ENCODE measurements at regions not wholly inside any gene's neighbourhood (a gene's known extent, or its start where the extent isn't known, plus 50 kb on each side); places are given as distances from the start of the nearest gene placed in this dataset.

GRCh38 chr3:180246688-180247195 lies 210.0 kb upstream of the PEX5L start:
- no peak overlapping the region for H3K4me3 ChIP-seq
- no peaks in the 10 kb centered on the region for H3K36me3 ChIP-seq
- H3K27ac ChIP-seq, result no peak overlapping the region
- H3K4me1 ChIP-seq, result no peaks in the 10 kb centered on the region
- no peaks in the 10 kb centered on the region for H3K9me3 ChIP-seq
- WGBS, result 55% methylated on average over 5 of the region's 5 CpGs
- no peak for DNase-seq (ENCODE audit: low spot score in 2 of 2)
- no peaks in the 10 kb centered on the region for H3K27me3 ChIP-seq
- TF ChIP-seq CTCF (IDR thresholded peaks at IDR 0.05) (no peak), EP300 (IDR thresholded peaks at IDR 0.05) (no peak), POLR2AphosphoS5 (IDR thresholded peaks at IDR 0.05) (no peak), POLR2A (IDR thresholded peaks at IDR 0.05) (no peak)

DNA sequence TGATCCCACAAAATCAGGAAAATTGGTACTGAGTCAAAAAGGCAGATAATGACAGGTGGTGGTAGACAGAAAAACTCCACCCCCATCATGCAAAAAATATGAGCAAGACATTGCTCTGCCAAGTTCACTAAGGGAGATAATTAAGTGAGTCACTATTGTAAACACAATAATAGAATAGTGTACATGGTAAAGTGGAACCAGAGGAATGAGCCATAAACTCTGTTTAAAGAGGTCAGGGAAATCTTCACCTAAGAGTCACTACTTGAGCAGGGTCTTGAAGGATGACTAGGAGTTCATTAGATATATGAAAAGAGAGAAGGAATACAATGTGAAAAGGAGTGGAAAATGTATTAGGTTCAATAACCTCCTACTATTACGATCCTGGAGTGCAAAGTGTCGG lies 213.4 kb upstream of the PEX5L start:
- Histone ChIP-seq H3K36me3 (no peaks in the 10 kb centered on the region), H3K4me1 (no peaks in the 10 kb centered on the region), H3K27me3 (no peaks in the 10 kb centered on the region), H3K27ac (no peak overlapping the region), H3K4me3 (no peak overlapping the region), H3K9me3 (no peaks in the 10 kb centered on the region)
- no peak for DNase-seq (ENCODE audit: low spot score in 2 of 2)
- TF ChIP-seq CTCF (IDR thresholded peaks at IDR 0.05) (no peak), POLR2AphosphoS5 (IDR thresholded peaks at IDR 0.05) (no peak), POLR2A (IDR thresholded peaks at IDR 0.05) (no peak), EP300 (IDR thresholded peaks at IDR 0.05) (no peak)
- WGBS, result 60% methylated on average over 2 of the region's 2 CpGs

GRCh38 chr3:180252683-180253082 lies 215.9 kb upstream of the PEX5L start:
- DNase-seq (ENCODE audit: low spot score in 2 of 2), result no peak
- no peaks in the 10 kb centered on the region for H3K9me3 ChIP-seq
- no peaks in the 10 kb centered on the region for H3K4me1 ChIP-seq
- H3K27ac ChIP-seq, result no peak overlapping the region
- no peaks in the 10 kb centered on the region for H3K27me3 ChIP-seq
- WGBS, result 87% methylated on average over 3 of the region's 3 CpGs
- no peak overlapping the region for H3K4me3 ChIP-seq
- TF ChIP-seq POLR2AphosphoS5 (IDR thresholded peaks at IDR 0.05) (no peak), EP300 (IDR thresholded peaks at IDR 0.05) (no peak), CTCF (IDR thresholded peaks at IDR 0.05) (no peak)
- no peaks in the 10 kb centered on the region for H3K36me3 ChIP-seq

- Histone ChIP-seq H3K27ac (no peak overlapping the region), H3K9me3 (no peaks in the 10 kb centered on the region)
- TF ChIP-seq POLR2AphosphoS5 (IDR thresholded peaks at IDR 0.05) (no peak), CTCF (IDR thresholded peaks at IDR 0.05) (no peak), POLR2A (IDR thresholded peaks at IDR 0.05) (no peak), EP300 (IDR thresholded peaks at IDR 0.05) (no peak)
Observed at GRCh38 chr3:180253283-180253682, 216.5 kb upstream of the PEX5L start.

DNA sequence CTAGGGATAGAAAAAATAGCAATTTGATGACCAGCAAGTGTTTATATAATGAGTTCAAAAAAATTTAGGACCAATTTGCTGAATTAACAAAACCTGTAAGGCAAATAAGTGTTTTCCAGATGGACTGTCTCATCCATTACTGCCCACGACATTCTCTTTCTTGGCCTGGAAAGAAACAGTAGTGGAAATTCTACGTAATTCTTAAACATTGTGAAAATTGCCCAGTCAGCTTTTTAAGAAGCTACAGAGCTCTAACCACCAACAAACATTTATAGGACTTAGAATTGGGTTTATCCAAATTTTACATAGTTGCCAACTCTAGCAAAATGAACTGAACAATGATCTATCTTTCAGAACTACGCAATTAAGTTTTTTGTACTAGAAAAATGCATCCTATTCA lies 227.7 kb upstream of the PEX5L start:
- no peak for DNase-seq (ENCODE audit: low spot score in 2 of 2)
- Histone ChIP-seq H3K4me1 (no peaks in the 10 kb centered on the region), H3K36me3 (no peaks in the 10 kb centered on the region), H3K4me3 (no peak overlapping the region), H3K9me3 (peaks cover 12% of the 10 kb centered on the region), H3K27me3 (no peaks in the 10 kb centered on the region), H3K27ac (no peak overlapping the region)
- WGBS, result 79% methylated on average over 3 of the region's 3 CpGs
- TF ChIP-seq CTCF (IDR thresholded peaks at IDR 0.05) (no peak), POLR2AphosphoS5 (IDR thresholded peaks at IDR 0.05) (no peak)

More at GRCh38 chr3:180253283-180253682, 216.5 kb upstream of the PEX5L start:
- 82% methylated on average over 1 of the region's 1 CpG for WGBS
- no peaks in the 10 kb centered on the region for H3K27me3 ChIP-seq
- DNase-seq (ENCODE audit: low spot score in 2 of 2), result no peak
- no peak overlapping the region for H3K4me3 ChIP-seq
- H3K4me1 ChIP-seq, result no peaks in the 10 kb centered on the region
- H3K36me3 ChIP-seq, result no peaks in the 10 kb centered on the region

Measured in suprapubic skin (tissue), 4 donors.